ENCODE measurements at regions not wholly inside any gene's neighbourhood (a gene's known extent, or its start where the extent isn't known, plus 50 kb on each side); places are given as distances from the start of the nearest gene placed in this dataset.
A peak's percentile ranks its signal among the peaks of the same experiment; 100 is the strongest.

DNA sequence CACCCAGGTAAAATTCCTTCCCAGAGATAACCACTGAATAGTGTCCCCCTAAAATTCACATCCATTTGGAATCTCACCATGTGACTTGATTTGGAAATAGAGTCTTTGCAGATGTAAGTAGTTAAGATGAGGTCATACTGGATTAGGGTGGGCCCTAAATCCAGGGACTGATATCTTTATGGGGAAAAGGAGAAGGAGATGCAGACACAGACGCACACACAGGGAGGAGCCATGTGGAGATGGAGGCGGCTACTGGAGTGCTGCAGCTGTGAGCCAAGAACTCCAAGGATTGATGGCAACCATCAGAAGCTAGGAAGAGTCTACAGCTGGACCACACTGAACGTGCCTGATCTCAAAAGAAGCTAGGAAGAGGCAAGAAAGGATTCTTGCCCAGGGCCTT lies 96.6 kb upstream of the SRD5A3 start:
- no peaks in the 10 kb centered on the region for H3K36me3 ChIP-seq (replicated peaks in 1 of 2; ENCODE audit: control insufficient read depth in 2 of 2, insufficient read depth in 2 of 2, low read length in 2 of 2)
- H3K9me3 ChIP-seq (replicated peaks in 1 of 2; ENCODE audit: control insufficient read depth in 2 of 2, insufficient read depth in 1 of 2, low read depth in 1 of 2, low read length in 2 of 2), result no peaks in the 10 kb centered on the region
- H3K27ac ChIP-seq (replicated peaks; ENCODE audit: low read length), result no peak overlapping the region
- H3K4me1 ChIP-seq (ENCODE audit: control insufficient read depth in 2 of 2, insufficient read depth in 1 of 2, low read depth in 1 of 2, low read length in 2 of 2), result peaks cover 5 to 6% of the 10 kb centered on the region in 2 donors
- no peak overlapping the region for H4K8ac ChIP-seq (ENCODE audit: low read depth, low read length)
- no peak overlapping the region for H4K91ac ChIP-seq (ENCODE audit: low read depth, low read length, poor library complexity)
- no CpG with 5 or more reads among the region's 3 CpGs for WGBS, 2 donors (ENCODE audit: extremely low coverage in 2 of 2, insufficient read length in 2 of 2, insufficient replicate concordance in 1 of 2)
- H3K27me3 ChIP-seq (ENCODE audit: control insufficient read depth in 3 of 3, insufficient read depth in 3 of 3, low read depth in 1 of 3, low read length in 3 of 3), result no peaks in the 10 kb centered on the region
- H3K9ac ChIP-seq (ENCODE audit: low read depth, low read length, poor library complexity), result no peak overlapping the region
- no peak overlapping the region for H2AFZ ChIP-seq (ENCODE audit: low read length)
- H2AK5ac ChIP-seq (ENCODE audit: low read depth, low read length), result no peak overlapping the region
- H3K18ac ChIP-seq (ENCODE audit: low read length), result no peak overlapping the region
- H3K4ac ChIP-seq (ENCODE audit: low read length), result no peak overlapping the region
- no peak overlapping the region for H3K14ac ChIP-seq (ENCODE audit: low read length)
- no peaks in the 10 kb centered on the region for H3K79me1 ChIP-seq (ENCODE audit: low read depth, low read length)
- no peak overlapping the region for H3K4me3 ChIP-seq (ENCODE audit: low read length in 2 of 2)
- no peak overlapping the region for H2BK15ac ChIP-seq (ENCODE audit: low read length)
- no peak overlapping the region for H2BK12ac ChIP-seq (ENCODE audit: low read length)
- no peak overlapping the region for H2BK120ac ChIP-seq (ENCODE audit: low read depth, low read length)
- H3K4me2 ChIP-seq (ENCODE audit: insufficient read depth, low read length, poor library complexity, severe bottlenecking), result no peak overlapping the region
- no peak overlapping the region for H2BK5ac ChIP-seq (ENCODE audit: low read length)
- H3K23ac ChIP-seq (ENCODE audit: low read depth, low read length, poor library complexity), result no peak overlapping the region
- no peak for DNase-seq (ENCODE audit: low spot score)

DNA sequence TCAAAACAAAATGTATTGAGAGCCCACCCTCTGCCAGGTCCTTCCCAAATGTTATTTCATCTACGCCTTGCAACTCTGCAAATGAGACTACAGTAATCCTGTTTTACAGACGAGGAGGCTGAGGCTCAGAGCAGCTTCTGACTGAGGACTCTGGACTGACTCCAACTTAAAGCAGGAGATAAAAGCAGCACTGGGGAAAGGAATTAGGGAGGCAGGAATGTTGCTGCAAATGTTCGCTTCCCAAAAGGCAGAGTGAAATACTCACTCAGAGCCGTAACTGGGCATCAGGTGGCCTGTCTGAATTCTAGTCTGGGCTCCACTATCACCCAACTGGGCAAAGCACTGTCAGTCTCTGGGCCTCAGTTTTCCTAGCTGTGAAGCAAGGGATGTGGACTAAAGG lies 94.7 kb upstream of the SRD5A3 start:
- H3K9me3 ChIP-seq (replicated peaks in 1 of 2; ENCODE audit: control insufficient read depth in 2 of 2, insufficient read depth in 1 of 2, low read depth in 1 of 2, low read length in 2 of 2), result no peaks in the 10 kb centered on the region
- no peak overlapping the region for H4K91ac ChIP-seq (ENCODE audit: low read depth, low read length, poor library complexity)
- H2BK12ac ChIP-seq (ENCODE audit: low read length), result no peak overlapping the region
- no peak overlapping the region for H2AK5ac ChIP-seq (ENCODE audit: low read depth, low read length)
- H2BK120ac ChIP-seq (ENCODE audit: low read depth, low read length), result no peak overlapping the region
- no peaks in the 10 kb centered on the region for H3K79me1 ChIP-seq (ENCODE audit: low read depth, low read length)
- H3K23ac ChIP-seq (ENCODE audit: low read depth, low read length, poor library complexity), result no peak overlapping the region
- no peak overlapping the region for H3K14ac ChIP-seq (ENCODE audit: low read length)
- no peak overlapping the region for H3K27ac ChIP-seq (replicated peaks; ENCODE audit: low read length)
- H3K4me3 ChIP-seq (ENCODE audit: low read length in 2 of 2), result no peak overlapping the region
- H3K36me3 ChIP-seq (replicated peaks in 1 of 2; ENCODE audit: control insufficient read depth in 2 of 2, insufficient read depth in 2 of 2, low read length in 2 of 2), result no peaks in the 10 kb centered on the region
- no peak overlapping the region for H4K8ac ChIP-seq (ENCODE audit: low read depth, low read length)
- WGBS, 2 donors (ENCODE audit: extremely low coverage in 2 of 2, insufficient read length in 2 of 2, insufficient replicate concordance in 1 of 2), result no CpG with 5 or more reads among the region's 4 CpGs
- no peak overlapping the region for H3K4me2 ChIP-seq (ENCODE audit: insufficient read depth, low read length, poor library complexity, severe bottlenecking)
- peaks cover 5 to 6% of the 10 kb centered on the region in 2 donors for H3K4me1 ChIP-seq (ENCODE audit: control insufficient read depth in 2 of 2, insufficient read depth in 1 of 2, low read depth in 1 of 2, low read length in 2 of 2)
- no peak overlapping the region for H2BK15ac ChIP-seq (ENCODE audit: low read length)
- no peak overlapping the region for H2AFZ ChIP-seq (ENCODE audit: low read length)
- H3K4ac ChIP-seq (ENCODE audit: low read length), result no peak overlapping the region
- no peak overlapping the region for H2BK5ac ChIP-seq (ENCODE audit: low read length)
- H3K27me3 ChIP-seq (ENCODE audit: control insufficient read depth in 3 of 3, insufficient read depth in 3 of 3, low read depth in 1 of 3, low read length in 3 of 3), result no peaks in the 10 kb centered on the region
- no peak for DNase-seq (ENCODE audit: low spot score)
- no peak overlapping the region for H3K18ac ChIP-seq (ENCODE audit: low read length)
- no peak overlapping the region for H3K9ac ChIP-seq (ENCODE audit: low read depth, low read length, poor library complexity)

DNA sequence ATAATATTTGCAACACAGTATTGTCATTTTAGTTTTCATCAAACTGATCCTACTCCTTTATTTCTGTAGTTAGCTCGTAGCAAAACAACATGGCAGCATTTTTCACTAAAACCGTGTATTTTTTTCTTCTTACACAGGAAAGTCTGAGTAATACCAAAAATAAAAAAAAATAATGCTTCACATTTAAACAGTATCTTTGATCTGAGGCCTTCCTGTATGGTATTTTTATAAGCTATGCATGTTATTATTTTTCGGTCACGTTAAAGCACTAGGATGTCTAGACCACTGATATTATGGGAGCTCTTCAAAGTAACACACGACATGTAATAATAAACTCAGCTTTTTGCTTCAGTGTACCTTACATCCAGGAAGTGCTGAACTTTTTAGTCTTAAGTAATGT lies 94.1 kb upstream of the SRD5A3 start:
- Histone ChIP-seq H2BK15ac (ENCODE audit: low read length) (no peak overlapping the region), H2BK120ac (ENCODE audit: low read depth, low read length) (no peak overlapping the region), H3K14ac (ENCODE audit: low read length) (no peak overlapping the region), H3K18ac (ENCODE audit: low read length) (no peak overlapping the region), H3K27me3 (ENCODE audit: control insufficient read depth in 3 of 3, insufficient read depth in 3 of 3, low read depth in 1 of 3, low read length in 3 of 3) (no peaks in the 10 kb centered on the region), H3K9ac (ENCODE audit: low read depth, low read length, poor library complexity) (no peak overlapping the region), H3K4me2 (ENCODE audit: insufficient read depth, low read length, poor library complexity, severe bottlenecking) (no peak overlapping the region), H3K9me3 (replicated peaks in 1 of 2; ENCODE audit: control insufficient read depth in 2 of 2, insufficient read depth in 1 of 2, low read depth in 1 of 2, low read length in 2 of 2) (no peaks in the 10 kb centered on the region), H3K4me1 (ENCODE audit: control insufficient read depth in 2 of 2, insufficient read depth in 1 of 2, low read depth in 1 of 2, low read length in 2 of 2) (peaks cover 5 to 8% of the 10 kb centered on the region in 2 donors), H2BK5ac (ENCODE audit: low read length) (no peak overlapping the region), H2AK5ac (ENCODE audit: low read depth, low read length) (no peak overlapping the region), H3K4me3 (ENCODE audit: low read length in 2 of 2) (no peak overlapping the region), H3K27ac (replicated peaks; ENCODE audit: low read length) (no peak overlapping the region), H3K4ac (ENCODE audit: low read length) (no peak overlapping the region), H2BK12ac (ENCODE audit: low read length) (no peak overlapping the region), H3K23ac (ENCODE audit: low read depth, low read length, poor library complexity) (no peak overlapping the region), H4K8ac (ENCODE audit: low read depth, low read length) (no peak overlapping the region), H2AFZ (ENCODE audit: low read length) (no peak overlapping the region), H3K36me3 (replicated peaks in 1 of 2; ENCODE audit: control insufficient read depth in 2 of 2, insufficient read depth in 2 of 2, low read length in 2 of 2) (no peaks in the 10 kb centered on the region), H4K91ac (ENCODE audit: low read depth, low read length, poor library complexity) (no peak overlapping the region), H3K79me1 (ENCODE audit: low read depth, low read length) (no peaks in the 10 kb centered on the region)
- no peak for DNase-seq (ENCODE audit: low spot score)
- no CpG with 5 or more reads among the region's 5 CpGs for WGBS, 2 donors (ENCODE audit: extremely low coverage in 2 of 2, insufficient read length in 2 of 2, insufficient replicate concordance in 1 of 2)

DNA sequence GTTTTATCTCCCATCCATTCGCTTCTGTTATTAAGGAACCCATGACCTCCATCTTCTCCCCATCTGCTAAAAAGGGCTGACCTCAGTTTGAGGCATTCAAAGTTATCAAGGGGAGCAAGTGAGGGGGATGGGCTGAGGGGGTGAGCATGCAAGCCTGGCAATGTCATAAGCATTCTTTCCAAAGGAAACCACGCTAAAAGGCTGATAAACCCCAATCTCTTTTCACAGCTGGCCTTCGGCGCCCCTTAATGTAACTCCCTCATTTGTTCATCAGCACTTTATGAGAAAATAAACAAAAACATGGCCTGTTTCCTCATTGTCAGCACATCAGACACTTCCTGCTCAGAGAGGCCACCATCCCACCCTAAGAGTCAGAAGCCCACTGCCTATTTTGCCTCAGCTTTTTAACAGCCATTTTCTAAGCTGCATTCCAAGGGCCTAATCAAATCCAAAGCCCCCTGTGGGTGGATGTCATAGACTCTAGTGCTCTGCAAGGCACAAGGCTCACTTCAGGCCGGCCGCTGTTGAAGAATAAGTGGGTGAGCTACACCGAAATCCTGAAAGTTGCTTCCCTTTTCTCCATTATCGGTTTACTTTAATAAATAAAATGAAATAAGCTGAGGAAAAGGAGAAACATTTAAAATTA lies 92.0 kb upstream of the SRD5A3 start:
- Histone ChIP-seq H2BK12ac (ENCODE audit: low read length) (no peak overlapping the region), H3K23ac (ENCODE audit: low read depth, low read length, poor library complexity) (no peak overlapping the region), H3K36me3 (replicated peaks in 1 of 2; ENCODE audit: control insufficient read depth in 2 of 2, insufficient read depth in 2 of 2, low read length in 2 of 2) (no peaks in the 10 kb centered on the region), H3K79me1 (ENCODE audit: low read depth, low read length) (no peaks in the 10 kb centered on the region), H3K9ac (ENCODE audit: low read depth, low read length, poor library complexity) (no peak overlapping the region), H4K8ac (ENCODE audit: low read depth, low read length) (no peak overlapping the region), H3K4ac (ENCODE audit: low read length) (no peak overlapping the region), H2BK15ac (ENCODE audit: low read length) (no peak overlapping the region), H2BK5ac (ENCODE audit: low read length) (no peak overlapping the region), H3K27me3 (ENCODE audit: control insufficient read depth in 3 of 3, insufficient read depth in 3 of 3, low read depth in 1 of 3, low read length in 3 of 3) (no peaks in the 10 kb centered on the region), H3K9me3 (replicated peaks in 1 of 2; ENCODE audit: control insufficient read depth in 2 of 2, insufficient read depth in 1 of 2, low read depth in 1 of 2, low read length in 2 of 2) (no peaks in the 10 kb centered on the region), H3K27ac (replicated peaks; ENCODE audit: low read length) (no peak overlapping the region), H2AK5ac (ENCODE audit: low read depth, low read length) (no peak overlapping the region), H3K14ac (ENCODE audit: low read length) (no peak overlapping the region), H3K18ac (ENCODE audit: low read length) (no peak overlapping the region), H4K91ac (ENCODE audit: low read depth, low read length, poor library complexity) (no peak overlapping the region), H3K4me3 (ENCODE audit: low read length in 2 of 2) (no peak overlapping the region), H3K4me2 (ENCODE audit: insufficient read depth, low read length, poor library complexity, severe bottlenecking) (no peak overlapping the region), H2AFZ (ENCODE audit: low read length) (peak overlapping the region; percentile 70), H2BK120ac (ENCODE audit: low read depth, low read length) (no peak overlapping the region), H3K4me1 (ENCODE audit: control insufficient read depth in 2 of 2, insufficient read depth in 1 of 2, low read depth in 1 of 2, low read length in 2 of 2) (peaks cover 5 to 16% of the 10 kb centered on the region in 2 donors)
- no peak for DNase-seq (ENCODE audit: low spot score)
- no CpG with 5 or more reads among the region's 8 CpGs for WGBS, 2 donors (ENCODE audit: extremely low coverage in 2 of 2, insufficient read length in 2 of 2, insufficient replicate concordance in 1 of 2)

All from neuronal stem cell (in vitro differentiated cells).